ENCODE measurements at regions not wholly inside any gene's neighbourhood (a gene's known extent, or its start where the extent isn't known, plus 50 kb on each side); places are given as distances from the start of the nearest gene placed in this dataset.

- Histone ChIP-seq H3K27me3 (ENCODE audit: control insufficient read depth in 3 of 3, insufficient read depth in 3 of 3, low read length in 2 of 3) (no peaks in the 10 kb centered on the region), H3K36me3 (ENCODE audit: control insufficient read depth in 4 of 4, insufficient read depth in 4 of 4, low read length in 4 of 4) (no peaks in the 10 kb centered on the region), H3K9ac (ENCODE audit: insufficient read depth in 1 of 2, low read length in 2 of 2) (no peak overlapping the region), H3K27ac (ENCODE audit: low read depth in 1 of 2, low read length in 1 of 2) (no peak overlapping the region), H3K4me1 (ENCODE audit: control insufficient read depth in 5 of 5, insufficient read depth in 5 of 5, low read length in 5 of 5) (no peaks in the 10 kb centered on the region), H3K4me3 (no peak overlapping the region), H3K9me3 (ENCODE audit: control insufficient read depth in 4 of 4, insufficient read depth in 3 of 4, low read length in 3 of 4) (no peaks in the 10 kb centered on the region)
- no peak for ATAC-seq (ENCODE audit: insufficient read depth, low FRiP score)
- WGBS, 2 donors = 55 to 58% methylated on average over 4 of the region's 4 CpGs
- TF ChIP-seq, protein P1, sequence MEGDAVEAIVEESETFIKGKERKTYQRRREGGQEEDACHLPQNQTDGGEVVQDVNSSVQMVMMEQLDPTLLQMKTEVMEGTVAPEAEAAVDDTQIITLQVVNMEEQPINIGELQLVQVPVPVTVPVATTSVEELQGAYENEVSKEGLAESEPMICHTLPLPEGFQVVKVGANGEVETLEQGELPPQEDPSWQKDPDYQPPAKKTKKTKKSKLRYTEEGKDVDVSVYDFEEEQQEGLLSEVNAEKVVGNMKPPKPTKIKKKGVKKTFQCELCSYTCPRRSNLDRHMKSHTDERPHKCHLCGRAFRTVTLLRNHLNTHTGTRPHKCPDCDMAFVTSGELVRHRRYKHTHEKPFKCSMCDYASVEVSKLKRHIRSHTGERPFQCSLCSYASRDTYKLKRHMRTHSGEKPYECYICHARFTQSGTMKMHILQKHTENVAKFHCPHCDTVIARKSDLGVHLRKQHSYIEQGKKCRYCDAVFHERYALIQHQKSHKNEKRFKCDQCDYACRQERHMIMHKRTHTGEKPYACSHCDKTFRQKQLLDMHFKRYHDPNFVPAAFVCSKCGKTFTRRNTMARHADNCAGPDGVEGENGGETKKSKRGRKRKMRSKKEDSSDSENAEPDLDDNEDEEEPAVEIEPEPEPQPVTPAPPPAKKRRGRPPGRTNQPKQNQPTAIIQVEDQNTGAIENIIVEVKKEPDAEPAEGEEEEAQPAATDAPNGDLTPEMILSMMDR (IDR thresholded peaks at IDR 0.05; ENCODE audit: control extremely low read depth, extremely low read depth) = no peak
- no peak for DNase-seq
These were observed 51.4 kb upstream of the LGSN start for GRCh38 chr6:63371104-63371715.

- WGBS, 2 donors = 85 to 89% methylated on average over 3 of the region's 3 CpGs
- Histone ChIP-seq H3K36me3 (ENCODE audit: control insufficient read depth in 4 of 4, insufficient read depth in 4 of 4, low read length in 4 of 4) (no peaks in the 10 kb centered on the region), H3K9ac (ENCODE audit: insufficient read depth in 1 of 2, low read length in 2 of 2) (no peak overlapping the region), H3K4me1 (ENCODE audit: control insufficient read depth in 5 of 5, insufficient read depth in 5 of 5, low read length in 5 of 5) (no peaks in the 10 kb centered on the region), H3K4me3 (no peak overlapping the region), H3K9me3 (ENCODE audit: control insufficient read depth in 4 of 4, insufficient read depth in 3 of 4, low read length in 3 of 4) (peaks cover 0 to 2% (median 0%) of the 10 kb centered on the region in 4 donors), H3K27ac (ENCODE audit: low read depth in 1 of 2, low read length in 1 of 2) (no peak overlapping the region), H3K27me3 (ENCODE audit: control insufficient read depth in 3 of 3, insufficient read depth in 3 of 3, low read length in 2 of 3) (no peaks in the 10 kb centered on the region)
- DNase-seq (no peak), ATAC-seq (ENCODE audit: insufficient read depth, low FRiP score) (no peak)
- TF ChIP-seq, protein P1 (IDR thresholded peaks at IDR 0.05; ENCODE audit: control extremely low read depth, extremely low read depth) = no peak
These were observed 53.3 kb upstream of the LGSN start for GRCh38 chr6:63372951-63373533.

DNA sequence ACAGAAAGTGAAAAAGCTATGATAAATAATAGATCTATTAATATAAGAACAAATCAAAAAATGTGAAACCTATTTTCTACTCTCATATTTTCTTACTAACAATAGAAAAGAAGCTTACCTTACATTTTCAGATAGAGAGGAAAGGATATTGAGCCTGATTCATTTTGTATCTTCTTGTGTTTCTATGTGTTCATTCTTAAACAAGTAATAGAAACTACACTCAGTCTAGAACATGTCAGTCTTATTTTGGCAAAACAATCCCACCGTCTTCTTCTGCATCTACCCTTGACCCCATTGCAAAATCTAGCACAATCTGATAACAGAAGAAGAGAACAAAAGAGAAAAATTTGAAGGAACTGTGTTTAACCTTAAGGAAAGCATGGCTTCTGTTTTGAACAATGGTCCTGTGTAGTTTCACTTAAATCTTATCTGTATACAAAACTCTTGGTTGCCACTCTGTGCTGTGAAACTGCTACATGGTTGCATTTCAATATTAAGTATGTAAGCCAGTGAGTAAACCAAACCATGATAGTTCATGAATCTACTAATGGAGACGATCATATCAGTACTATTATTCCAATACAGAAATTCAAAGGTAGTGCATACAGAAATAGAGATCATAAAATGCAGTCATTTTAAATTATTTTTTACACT, 69.5 kb upstream of the LGSN start:
- ATAC-seq (ENCODE audit: insufficient read depth, low FRiP score) (no peak), DNase-seq (no peak)
- no peak overlapping the region for H3K9ac ChIP-seq (ENCODE audit: insufficient read depth in 1 of 2, low read length in 2 of 2)
- no peaks in the 10 kb centered on the region for H3K27me3 ChIP-seq (ENCODE audit: control insufficient read depth in 3 of 3, insufficient read depth in 3 of 3, low read length in 2 of 3)
- TF ChIP-seq, protein P1 (IDR thresholded peaks at IDR 0.05; ENCODE audit: control extremely low read depth, extremely low read depth) = no peak
- 79 to 90% methylated on average over 2 of the region's 2 CpGs for WGBS, 2 donors
- H3K27ac ChIP-seq (ENCODE audit: low read depth in 1 of 2, low read length in 1 of 2) = no peak overlapping the region
- no peaks in the 10 kb centered on the region for H3K36me3 ChIP-seq (ENCODE audit: control insufficient read depth in 4 of 4, insufficient read depth in 4 of 4, low read length in 4 of 4)
- no peaks in the 10 kb centered on the region for H3K9me3 ChIP-seq (ENCODE audit: control insufficient read depth in 4 of 4, insufficient read depth in 3 of 4, low read length in 3 of 4)
- H3K4me3 ChIP-seq = no peak overlapping the region
- no peaks in the 10 kb centered on the region for H3K4me1 ChIP-seq (ENCODE audit: control insufficient read depth in 5 of 5, insufficient read depth in 5 of 5, low read length in 5 of 5)
